ENCODE measurements at regions not wholly inside any gene's neighbourhood (a gene's known extent, or its start where the extent isn't known, plus 50 kb on each side); places are given as distances from the start of the nearest gene placed in this dataset.

- Histone ChIP-seq H3K79me2 (ENCODE audit: insufficient read depth, low read length) (no peaks in the 10 kb centered on the region), H4K5ac (ENCODE audit: insufficient read length, low read depth, low read length) (no peak overlapping the region), H3K79me1 (ENCODE audit: insufficient read depth, low read depth, low read length, poor library complexity, severe bottlenecking) (no peaks in the 10 kb centered on the region), H3K4ac (ENCODE audit: low read depth, low read length) (no peak overlapping the region), H2BK20ac (ENCODE audit: low read depth, low read length, poor library complexity, severe bottlenecking) (no peak overlapping the region), H3K27me3 (ENCODE audit: insufficient read depth, low read length) (no peaks in the 10 kb centered on the region; the same call in 1 of the 2 replicates), H3K9me3 (ENCODE audit: control insufficient read depth, low read depth, low read length) (no peaks in the 10 kb centered on the region), H2BK120ac (ENCODE audit: low read depth, low read length, poor library complexity, severe bottlenecking) (no peak overlapping the region), H4K8ac (replicated peaks; ENCODE audit: insufficient read length, low read depth, low read length) (no peak overlapping the region), H3K4me1 (ENCODE audit: insufficient read depth, low read length) (no peaks in the 10 kb centered on the region), H2AFZ (ENCODE audit: low read length) (no peak overlapping the region), H3K27ac (ENCODE audit: insufficient read length, low read depth, low read length) (no peak overlapping the region), H2BK5ac (ENCODE audit: insufficient read length, low read length) (no peak overlapping the region), H3K18ac (ENCODE audit: insufficient read length, low read depth, low read length) (no peak overlapping the region), H3K9ac (ENCODE audit: extremely low read depth, insufficient read length, low read length) (no peak overlapping the region), H2BK12ac (ENCODE audit: insufficient read length, low read depth, low read length) (no peak overlapping the region), H3T11ph (ENCODE audit: low read length) (no peak overlapping the region), H3K23ac (ENCODE audit: insufficient read length, low read depth, low read length) (no peak overlapping the region), H3K4me2 (ENCODE audit: insufficient read depth, insufficient read length, low read length) (no peak overlapping the region), H4K20me1 (ENCODE audit: control insufficient read depth, insufficient read depth, insufficient read length) (no peaks in the 10 kb centered on the region), H2BK15ac (ENCODE audit: low read depth, low read length) (no peak overlapping the region), H3K56ac (ENCODE audit: insufficient read length, low read depth, low read length) (no peak overlapping the region), H3K23me2 (ENCODE audit: insufficient read length, low read depth, low read length, poor library complexity, severe bottlenecking) (no peaks in the 10 kb centered on the region), H4K91ac (ENCODE audit: insufficient read length, low read depth, low read length) (no peak overlapping the region), H2AK5ac (ENCODE audit: insufficient read length, low read length) (no peak overlapping the region), H3K14ac (ENCODE audit: insufficient read depth, low read length) (no peak overlapping the region)
- Mint-ChIP-seq H3K9me3 (peaks cover 0 to 1% of the 10 kb centered on the region in 2 experiments; a peak in 1 of 5 replicates), H3K27ac (peak overlapping the region in 1 of 3 experiments; percentile 90; a peak in 1 of 7 replicates), H3K27me3 (ENCODE audit: low read depth) (no peaks in the 10 kb centered on the region; the same call in none of the 2 replicates), H3K36me3 (ENCODE audit: insufficient read depth in 1 of 3, low read depth in 3 of 3) (no peaks in the 10 kb centered on the region; a peak in 1 of 7 replicates), H3K4me1 (peaks cover 11 to 16% of the 10 kb centered on the region in 2 experiments), H3K4me3 (no peak overlapping the region)
- no peak for DNase-seq
- no peak for TF ChIP-seq CTCF (conservative IDR thresholded peaks at IDR 0.05)
Observed at GRCh38 chr4:23034731-23035130, 342.0 kb downstream of the GBA3 start.
